GF-D8 (cell line): ENCODE measurements at regions not wholly inside any gene's neighbourhood (a gene's known extent, or its start where the extent isn't known, plus 50 kb on each side); places are given as distances from the start of the nearest gene placed in this dataset.
"Not testable (repeated sequence)": the region's sequence is repeated elsewhere in the genome, so short reads cannot be mapped to it uniquely, and the experiment has no call there.

ENCODE experiments used
- DNase-seq: peaks from one replicate; lab custom pipeline; 2025; lab: John Stamatoyannopoulos, UW

- no peak for DNase-seq
Observed at GRCh38 chr9:3773362-3774060, 247.7 kb upstream of the RFX3 start.

GRCh38 chr9:3769646-3770045 is 243.8 kb upstream of the RFX3 start:
- no peak for DNase-seq

GRCh38 chr9:3768712-3769457 is 243.1 kb upstream of the RFX3 start:
- no peak for DNase-seq

- no peak for DNase-seq
Observed at GRCh38 chr9:3768286-3768685, 242.5 kb upstream of the RFX3 start.

- DNase-seq = no peak
Observed at GRCh38 chr9:3762076-3762475, 236.3 kb upstream of the RFX3 start.

- DNase-seq = no peak
Observed at GRCh38 chr9:3760031-3760430, 234.2 kb upstream of the RFX3 start.

GRCh38 chr9:3758816-3759576 is 233.2 kb upstream of the RFX3 start:
- DNase-seq = peak; percentile 40

GRCh38 chr9:3756071-3756470 is 230.3 kb upstream of the RFX3 start:
- no peak for DNase-seq

- DNase-seq = no peak
Observed at GRCh38 chr9:3751125-3751758, 225.4 kb upstream of the RFX3 start.

GRCh38 chr9:3750321-3750720 is 224.5 kb upstream of the RFX3 start:
- no peak for DNase-seq

GRCh38 chr9:3746296-3747275 is 220.8 kb upstream of the RFX3 start:
- no peak for DNase-seq

- DNase-seq = no peak
Observed at GRCh38 chr9:3743901-3744413, 218.2 kb upstream of the RFX3 start.

- DNase-seq = no peak
Observed at GRCh38 chr9:3742586-3742985, 216.8 kb upstream of the RFX3 start.

GRCh38 chr9:3741729-3742128 is 215.9 kb upstream of the RFX3 start:
- DNase-seq = no peak

- no peak for DNase-seq
Observed at GRCh38 chr9:3740690-3741419, 215.1 kb upstream of the RFX3 start.

GRCh38 chr9:3736161-3736560 is 210.4 kb upstream of the RFX3 start:
- DNase-seq = peak; percentile 81

GRCh38 chr9:3735251-3735650 is 209.4 kb upstream of the RFX3 start:
- no peak for DNase-seq

GRCh38 chr9:3733527-3734262 is 207.9 kb upstream of the RFX3 start:
- not testable (repeated sequence) for DNase-seq

GRCh38 chr9:3733039-3733408 is 207.2 kb upstream of the RFX3 start:
- DNase-seq = no peak
